ENCODE measurements at regions not wholly inside any gene's neighbourhood (a gene's known extent, or its start where the extent isn't known, plus 50 kb on each side); places are given as distances from the start of the nearest gene placed in this dataset.

DNA sequence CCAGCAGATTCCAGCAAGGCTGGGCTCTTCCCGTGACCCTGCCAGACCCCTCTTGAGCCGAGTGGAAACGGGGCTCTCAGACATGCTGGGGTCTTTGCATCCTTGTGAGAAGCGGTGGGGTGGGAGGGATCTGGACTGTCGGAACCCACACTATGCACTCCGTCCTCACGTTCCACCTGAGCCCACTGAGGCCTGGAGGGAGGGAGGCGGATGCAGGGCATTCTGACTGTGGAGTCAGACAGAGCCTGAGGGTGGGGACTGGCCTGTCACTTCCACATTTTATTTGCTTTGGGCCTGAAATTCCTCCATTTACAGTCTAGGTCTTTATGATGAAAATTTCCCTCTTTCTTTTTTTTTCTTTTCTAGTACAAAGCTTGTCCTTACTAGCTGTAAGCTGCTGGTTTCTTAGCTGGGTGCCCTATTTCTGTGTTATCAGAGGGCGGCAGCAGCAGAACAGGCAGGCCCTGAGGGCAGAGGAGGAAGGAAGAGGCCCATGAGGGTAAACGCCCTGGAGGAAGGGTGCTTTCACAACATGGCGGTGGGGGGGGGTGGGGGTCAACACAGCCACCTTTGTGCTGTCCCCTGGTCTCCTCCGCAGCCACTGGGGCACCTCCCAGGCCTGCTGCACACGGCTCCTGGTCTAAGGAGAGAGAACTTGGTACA lies 373.5 kb upstream of the MYT1L start:
- TF ChIP-seq, protein P1, sequence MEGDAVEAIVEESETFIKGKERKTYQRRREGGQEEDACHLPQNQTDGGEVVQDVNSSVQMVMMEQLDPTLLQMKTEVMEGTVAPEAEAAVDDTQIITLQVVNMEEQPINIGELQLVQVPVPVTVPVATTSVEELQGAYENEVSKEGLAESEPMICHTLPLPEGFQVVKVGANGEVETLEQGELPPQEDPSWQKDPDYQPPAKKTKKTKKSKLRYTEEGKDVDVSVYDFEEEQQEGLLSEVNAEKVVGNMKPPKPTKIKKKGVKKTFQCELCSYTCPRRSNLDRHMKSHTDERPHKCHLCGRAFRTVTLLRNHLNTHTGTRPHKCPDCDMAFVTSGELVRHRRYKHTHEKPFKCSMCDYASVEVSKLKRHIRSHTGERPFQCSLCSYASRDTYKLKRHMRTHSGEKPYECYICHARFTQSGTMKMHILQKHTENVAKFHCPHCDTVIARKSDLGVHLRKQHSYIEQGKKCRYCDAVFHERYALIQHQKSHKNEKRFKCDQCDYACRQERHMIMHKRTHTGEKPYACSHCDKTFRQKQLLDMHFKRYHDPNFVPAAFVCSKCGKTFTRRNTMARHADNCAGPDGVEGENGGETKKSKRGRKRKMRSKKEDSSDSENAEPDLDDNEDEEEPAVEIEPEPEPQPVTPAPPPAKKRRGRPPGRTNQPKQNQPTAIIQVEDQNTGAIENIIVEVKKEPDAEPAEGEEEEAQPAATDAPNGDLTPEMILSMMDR (IDR thresholded peaks at IDR 0.05; ENCODE audit: low read depth, low read length, poor library complexity, severe bottlenecking), result no peak
- no peak for TF ChIP-seq EZH2phosphoT487 (IDR thresholded peaks at IDR 0.05; ENCODE audit: borderline replicate concordance, low read length)

Measured in DOHH2 (cell line).